ENCODE measurements at regions not wholly inside any gene's neighbourhood (a gene's known extent, or its start where the extent isn't known, plus 50 kb on each side); places are given as distances from the start of the nearest gene placed in this dataset.

DNA sequence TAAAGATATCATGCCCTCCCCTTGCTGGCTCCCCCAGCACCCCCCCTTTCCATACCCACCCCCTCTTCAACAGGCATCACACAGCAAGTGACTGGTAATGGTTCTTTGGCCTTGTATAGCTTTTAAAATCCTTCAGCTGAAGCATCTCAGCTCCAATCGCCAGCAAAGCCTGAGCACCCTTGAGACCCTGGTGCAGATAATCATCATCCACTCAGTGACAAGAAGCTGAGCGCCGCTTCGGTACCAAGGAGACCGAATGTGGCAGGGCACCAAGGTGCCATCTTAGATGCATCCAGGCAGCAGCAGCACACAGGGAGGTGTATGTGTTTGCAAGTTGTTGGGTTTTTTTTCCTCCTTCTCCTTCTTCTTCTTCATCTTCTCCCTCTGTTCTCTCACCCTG is 232.7 kb downstream of the BCL11A start:
- no peak for DNase-seq (ENCODE audit: low spot score)

DNA sequence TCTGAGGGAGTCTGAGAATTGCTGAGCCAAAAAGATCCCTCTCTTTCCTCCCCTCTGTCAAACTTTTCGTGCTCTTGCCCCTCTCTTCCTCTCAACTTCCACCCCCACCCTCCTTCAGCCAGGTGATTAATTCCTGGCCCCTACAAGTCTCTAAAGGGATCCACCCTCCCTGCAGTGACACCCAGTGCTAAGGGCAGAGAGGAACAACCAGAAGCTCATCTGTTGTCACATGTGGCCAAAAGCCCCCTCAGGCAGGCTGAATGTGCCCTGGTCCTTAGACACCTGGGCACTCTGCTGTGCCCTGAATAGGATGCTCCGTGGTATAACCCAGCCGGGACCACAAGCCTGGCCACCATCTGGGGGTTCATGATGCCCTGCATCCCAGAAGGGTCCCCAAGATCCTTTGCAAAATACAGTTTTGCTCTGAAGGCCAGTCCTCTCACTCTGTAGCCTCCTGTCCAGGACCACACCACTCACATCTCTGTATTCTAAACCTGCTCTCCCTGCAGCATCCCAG is 234.4 kb downstream of the BCL11A start:
- no peak for DNase-seq (ENCODE audit: low spot score)

- DNase-seq (ENCODE audit: low spot score) = peak; percentile 53
Observed at GRCh38 chr2:60318544-60318943, 234.9 kb downstream of the BCL11A start.

- no peak for DNase-seq (ENCODE audit: low spot score)
Observed at GRCh38 chr2:60317844-60318243, 235.6 kb downstream of the BCL11A start.

- no peak for DNase-seq (ENCODE audit: low spot score)
Observed at GRCh38 chr2:60317034-60317386, 236.4 kb downstream of the BCL11A start.

DNA sequence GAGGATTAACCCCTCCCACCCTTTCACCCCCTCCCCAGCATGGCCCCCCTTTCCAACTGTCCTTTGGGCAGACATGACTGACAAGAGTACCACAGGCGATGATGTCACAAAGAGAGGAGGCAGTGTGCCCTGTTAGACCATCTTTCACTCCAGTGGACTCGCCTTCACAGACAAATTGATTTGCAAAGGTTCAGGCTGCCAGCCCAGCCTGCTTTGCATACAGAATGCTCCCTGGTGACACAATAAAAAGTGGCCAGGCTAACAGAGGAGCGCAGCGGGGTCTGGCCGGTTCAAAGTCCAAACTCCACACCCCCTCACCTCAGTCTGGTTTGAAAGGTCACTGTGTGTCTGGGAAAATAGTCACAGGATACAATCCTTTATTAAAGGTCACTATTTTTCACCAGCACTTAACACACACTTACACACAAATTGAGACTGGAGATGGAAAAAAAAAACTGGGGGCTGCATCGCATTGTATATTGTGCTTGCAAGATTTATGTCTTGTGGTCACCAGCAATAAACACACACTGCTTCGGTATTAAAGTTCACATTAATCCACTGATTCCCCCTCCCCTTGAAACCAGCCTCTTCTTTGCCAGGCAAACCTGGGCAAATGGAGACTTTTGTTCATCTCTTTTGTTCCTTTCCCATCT is 236.9 kb downstream of the BCL11A start:
- peak; percentile 24 for DNase-seq (ENCODE audit: low spot score)

DNA sequence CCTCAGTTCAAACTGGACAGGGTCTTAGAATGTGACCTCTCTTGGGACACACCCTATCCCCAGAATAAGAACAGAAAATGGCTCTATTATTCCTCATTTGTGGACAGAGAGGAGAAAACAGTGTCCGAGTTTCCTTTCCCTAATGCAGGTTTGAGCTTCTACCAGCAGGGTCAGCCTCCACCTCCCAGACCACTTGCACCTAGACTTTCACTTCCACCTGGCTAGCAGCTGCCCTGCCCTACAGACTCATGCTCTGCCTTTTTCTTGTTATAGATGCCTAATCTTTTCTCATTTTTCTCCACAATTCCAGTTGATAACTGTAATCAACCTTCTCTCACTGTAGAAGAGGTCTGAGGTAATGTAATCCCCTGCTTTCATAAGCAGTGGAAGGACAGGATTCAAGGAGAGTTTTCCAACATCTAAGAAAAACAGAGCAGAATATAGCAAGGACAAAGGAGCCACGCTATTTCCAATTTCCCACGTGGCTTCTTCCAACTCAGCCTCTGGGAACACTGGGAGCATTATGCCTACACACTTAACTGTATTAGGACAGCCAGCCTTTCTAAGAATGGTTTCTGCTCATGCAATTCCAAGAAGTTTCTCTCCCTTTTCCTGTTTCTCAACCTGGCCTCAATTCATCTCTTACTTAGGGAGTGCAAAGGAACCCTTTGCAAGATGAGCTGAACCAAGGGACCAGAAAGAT is 239.8 kb downstream of the BCL11A start:
- DNase-seq (ENCODE audit: low spot score) = no peak

DNA sequence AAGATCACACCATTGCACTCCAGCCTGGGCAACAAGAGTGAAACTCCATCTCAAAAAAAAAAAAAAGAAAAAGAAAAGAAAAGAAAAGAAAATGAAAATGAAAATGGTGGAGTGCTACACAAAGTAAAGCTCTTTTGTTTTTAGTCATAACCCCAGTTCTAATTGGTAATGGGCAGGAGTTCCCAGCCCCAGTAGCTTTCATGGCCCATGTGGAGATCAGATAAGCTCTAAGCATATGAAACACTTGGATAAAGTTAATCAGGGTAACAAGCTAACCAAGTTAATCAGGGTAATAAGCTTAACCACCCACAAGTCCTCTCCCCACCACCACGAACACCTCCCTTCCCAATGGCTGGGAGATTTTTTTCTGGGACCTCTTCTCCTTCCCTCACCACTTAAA is 240.8 kb downstream of the BCL11A start:
- no peak for DNase-seq (ENCODE audit: low spot score)

- no peak for DNase-seq (ENCODE audit: low spot score)
Observed at GRCh38 chr2:60311524-60311923, 241.9 kb downstream of the BCL11A start.

GRCh38 chr2:60309941-60310660 is 243.4 kb downstream of the BCL11A start:
- no peak for DNase-seq (ENCODE audit: low spot score)

DNA sequence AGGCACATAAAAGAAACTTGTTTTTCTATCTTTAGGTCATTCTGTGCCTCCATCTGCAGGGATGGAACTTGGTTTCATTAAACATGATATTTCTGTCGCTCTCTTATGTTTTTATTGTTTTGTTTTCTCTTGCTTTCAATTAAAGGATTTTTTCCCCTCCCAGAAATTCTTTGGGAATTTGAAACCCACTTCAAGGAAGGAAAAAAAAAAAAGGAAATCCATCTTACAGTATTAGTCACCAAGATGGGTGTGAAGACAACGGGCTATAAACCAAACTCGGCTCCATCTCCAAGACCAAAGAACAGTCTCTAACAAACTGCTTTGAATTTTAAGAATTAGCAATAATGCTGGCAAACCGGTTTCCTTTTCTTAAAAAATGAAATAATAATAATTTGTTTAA is 244.1 kb downstream of the BCL11A start:
- DNase-seq (ENCODE audit: low spot score) = no peak

DNA sequence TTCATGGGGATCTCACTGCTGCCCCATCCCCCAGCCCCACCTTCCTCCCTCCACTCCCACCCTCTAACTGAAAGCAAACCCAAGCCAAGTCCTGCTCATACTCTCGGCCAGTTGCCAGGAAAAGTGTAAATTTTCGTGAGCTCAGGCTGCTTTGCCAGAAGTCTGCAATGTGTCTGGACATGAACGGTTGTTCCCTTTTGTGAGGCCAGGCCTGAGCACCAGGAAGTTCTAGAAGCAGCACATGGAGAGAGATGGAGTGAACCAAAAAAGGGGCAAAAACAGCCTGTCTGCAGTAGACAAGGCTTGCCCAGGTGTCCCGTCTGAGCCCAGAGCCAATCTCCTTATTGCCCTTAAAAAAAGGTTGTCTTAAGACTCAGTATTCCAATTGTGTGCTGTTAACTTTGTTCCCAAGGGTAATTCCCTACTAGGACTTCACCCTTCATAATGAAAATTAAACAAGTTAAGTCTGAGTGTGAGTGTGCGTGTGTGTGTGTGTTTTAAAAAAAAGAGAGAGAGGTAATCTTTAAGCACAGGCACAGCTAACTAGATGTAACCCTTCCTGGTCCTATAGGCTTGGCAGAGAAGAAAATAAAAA is 247.1 kb downstream of the BCL11A start:
- DNase-seq (ENCODE audit: low spot score) = no peak

DNA sequence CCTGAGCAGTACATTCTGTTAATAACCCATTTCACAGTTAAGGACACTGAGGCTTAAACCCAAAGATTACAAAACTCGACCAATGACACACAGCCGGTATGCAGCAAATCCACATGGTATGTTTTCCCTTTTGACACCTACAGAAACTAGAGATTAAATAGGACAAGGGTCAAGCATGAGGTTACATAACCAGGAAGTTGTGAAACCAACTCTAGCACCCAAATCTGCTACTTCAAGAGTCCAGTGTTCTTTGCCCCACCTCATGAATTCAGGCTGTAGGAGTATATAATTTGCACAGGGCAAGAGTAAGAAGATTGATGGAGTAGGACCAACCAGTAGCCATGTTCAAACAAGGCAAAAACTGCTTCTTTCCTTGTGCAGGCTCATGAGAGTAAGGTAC is 249.8 kb downstream of the BCL11A start:
- DNase-seq (ENCODE audit: low spot score) = no peak

GRCh38 chr2:60302377-60303126 is 250.9 kb downstream of the BCL11A start:
- no peak for DNase-seq (ENCODE audit: low spot score)

GRCh38 chr2:60301726-60302125 is 251.7 kb downstream of the BCL11A start:
- DNase-seq (ENCODE audit: low spot score) = no peak

- no peak for DNase-seq (ENCODE audit: low spot score)
Observed at GRCh38 chr2:60299179-60299578, 254.3 kb downstream of the BCL11A start.

- DNase-seq (ENCODE audit: low spot score) = no peak
Observed at GRCh38 chr2:60298006-60298696, 255.3 kb downstream of the BCL11A start.

DNA sequence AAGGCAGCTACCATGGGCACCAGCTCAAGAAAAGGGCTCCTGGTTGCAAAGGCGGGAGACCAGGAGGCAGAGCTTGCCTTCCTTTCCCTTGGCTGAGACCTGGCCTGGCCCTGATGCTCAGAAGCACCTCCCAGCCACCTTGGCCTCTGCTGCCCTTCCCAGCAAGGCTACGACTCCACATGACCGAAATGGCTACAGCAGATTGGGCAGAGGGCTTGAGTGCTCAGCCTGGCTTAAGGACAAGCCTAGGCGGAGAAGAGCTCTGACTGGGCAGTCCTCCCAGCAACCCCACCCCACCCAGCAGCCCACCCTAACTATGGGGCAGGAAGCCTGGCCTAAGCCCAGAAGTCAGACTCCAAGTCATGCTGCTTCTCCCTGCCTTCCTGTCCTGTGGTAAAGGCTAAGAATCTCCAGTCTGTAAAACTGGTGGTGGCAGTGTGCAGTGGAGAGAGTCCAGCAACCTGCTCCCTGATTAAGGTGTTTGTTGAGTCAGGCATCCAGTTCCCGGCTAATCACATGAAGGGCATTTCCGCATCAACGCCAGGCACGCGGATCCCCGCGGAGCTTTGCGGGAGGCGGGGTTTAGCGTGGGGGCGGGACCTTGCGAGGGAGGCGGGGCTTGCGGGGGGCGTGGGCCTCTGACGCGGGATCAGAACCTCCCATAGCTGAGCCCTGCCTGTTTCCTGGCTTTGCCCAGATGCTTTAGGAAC is 256.0 kb downstream of the BCL11A start:
- DNase-seq (ENCODE audit: low spot score) = peak; percentile 87

DNA sequence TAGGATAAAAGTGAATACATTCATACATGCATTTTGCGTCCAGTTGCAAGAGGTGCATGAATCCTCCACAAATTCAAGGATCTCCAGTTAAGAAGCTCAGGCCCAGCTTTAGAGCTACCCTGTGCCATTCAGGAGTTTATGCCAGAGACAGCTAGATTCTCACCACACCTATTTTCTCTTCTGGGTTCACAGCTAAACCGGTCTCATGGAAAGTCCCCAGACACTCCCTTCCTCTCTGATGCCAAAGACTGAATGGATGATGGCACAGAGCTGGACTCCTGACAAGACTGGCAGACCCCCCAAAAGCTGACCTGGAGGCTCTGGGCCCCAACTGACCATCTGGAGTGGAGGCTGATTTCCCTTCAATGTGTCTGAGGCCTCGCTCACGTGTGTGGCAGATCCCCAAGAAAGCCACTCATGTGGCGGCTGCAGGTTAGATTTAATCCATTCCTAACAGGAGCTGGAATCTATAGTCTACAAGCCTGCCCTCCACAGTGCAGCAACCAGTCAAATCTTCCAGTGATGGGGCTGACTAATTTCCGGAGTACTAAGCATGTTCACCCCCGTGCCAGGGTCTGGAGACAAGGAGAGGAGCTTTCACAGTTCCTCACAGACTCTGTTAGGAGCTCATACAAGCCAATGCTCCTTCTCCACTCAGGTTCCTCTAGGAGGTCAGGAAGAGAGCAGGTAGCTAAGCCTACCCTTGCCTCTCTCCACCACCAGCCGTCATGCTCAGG is 257.1 kb downstream of the BCL11A start:
- no peak for DNase-seq (ENCODE audit: low spot score)

DNA sequence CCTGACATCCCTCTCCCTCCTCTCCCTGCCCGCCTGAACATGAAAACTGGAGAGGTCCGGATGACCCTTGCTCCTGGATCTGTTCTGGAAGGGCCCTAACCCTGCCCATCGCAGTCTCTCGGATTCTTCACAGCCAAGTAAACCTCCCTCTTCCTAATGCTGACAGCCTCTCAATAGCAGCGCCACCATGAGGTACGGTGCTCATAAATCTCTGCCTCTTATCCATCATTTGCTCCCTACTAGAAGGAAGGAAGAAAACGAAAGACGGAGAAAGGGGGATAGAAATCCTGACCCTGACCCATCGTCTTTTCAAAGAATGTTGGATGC is 257.9 kb downstream of the BCL11A start:
- DNase-seq (ENCODE audit: low spot score) = peak; percentile 32

All from iPS-NIHi11 (cell line).